Astrocyte (in vitro differentiated cells and primary cell): ENCODE measurements at regions not wholly inside any gene's neighbourhood (a gene's known extent, or its start where the extent isn't known, plus 50 kb on each side); places are given as distances from the start of the nearest gene placed in this dataset.

Experiments used
- DNase-seq: peaks from one replicate; pipeline ENCODE4 v3.0.0-alpha.2; 2010; ENCODE audit warnings: low read depth
- FAIRE-seq: peaks from 2 replicates; lab custom pipeline; 2011; peaks lifted over from hg19 to GRCh38; lab: Jason Lieb, UNC
- H2AFZ ChIP-seq: 2 replicates; pipeline ENCODE4 v1.6.0; 2012; ENCODE audit warnings: low read depth, low read length, inconsistent platforms
- H3K27ac ChIP-seq: 2 replicates; pipeline ENCODE4 v1.5.1; 2011; ENCODE audit warnings: low read depth, low read length, inconsistent platforms
- H3K27me3 ChIP-seq: 2 replicates; pipeline ENCODE4 v1.6.0; 2011; ENCODE audit warnings: low read length, inconsistent platforms; ENCODE audit not compliant: insufficient read depth
- H3K36me3 ChIP-seq: 2 replicates; pipeline ENCODE4 v1.5.1; 2011; ENCODE audit warnings: low read length, inconsistent platforms; ENCODE audit not compliant: insufficient read depth
- H3K4me1 ChIP-seq: 2 replicates; pipeline ENCODE4 v1.5.1; 2011; ENCODE audit warnings: low read length, inconsistent platforms; ENCODE audit not compliant: insufficient read depth
- H3K4me2 ChIP-seq: 2 replicates; pipeline ENCODE4 v1.6.0; 2012; ENCODE audit warnings: low read length, inconsistent platforms
- H3K4me3 ChIP-seq: 2 replicates; pipeline ENCODE4 v1.5.1; 2011; ENCODE audit warnings: low read depth, mild to moderate bottlenecking, low read length, inconsistent platforms; ENCODE audit not compliant: insufficient read depth
- H3K79me2 ChIP-seq: 2 replicates; pipeline ENCODE4 v1.6.0; 2012; ENCODE audit warnings: mild to moderate bottlenecking, low read length, inconsistent platforms; ENCODE audit not compliant: insufficient read depth
- H3K9ac ChIP-seq: 2 replicates; pipeline ENCODE4 v1.6.0; 2012; ENCODE audit warnings: mild to moderate bottlenecking, low read length, inconsistent platforms
- H3K9me3 ChIP-seq: 2 replicates; pipeline ENCODE4 v1.5.1; 2012; ENCODE audit warnings: low read depth, mild to moderate bottlenecking, low read length, inconsistent platforms; ENCODE audit not compliant: insufficient read depth
- H4K20me1 ChIP-seq: 2 replicates; pipeline ENCODE4 v1.6.0; 2012; ENCODE audit warnings: low read length, inconsistent platforms; ENCODE audit not compliant: insufficient read depth
- H3K27ac Mint-ChIP-seq: one replicate; pipeline ENCODE4 v1.8.0; 2021; ENCODE audit warnings: mild to moderate bottlenecking, mixed read lengths; ENCODE audit not compliant: unreplicated experiment
- H3K27me3 Mint-ChIP-seq: one replicate; pipeline ENCODE4 v1.8.0; 2021; ENCODE audit warnings: low read depth, mixed read lengths; ENCODE audit not compliant: unreplicated experiment
- H3K36me3 Mint-ChIP-seq: one replicate; pipeline ENCODE4 v1.8.0; 2021; ENCODE audit warnings: low read depth, mixed read lengths; ENCODE audit not compliant: unreplicated experiment
- H3K4me1 Mint-ChIP-seq: one replicate; pipeline ENCODE4 v1.8.0; 2021; ENCODE audit warnings: low read depth, mixed read lengths; ENCODE audit not compliant: unreplicated experiment
- H3K4me3 Mint-ChIP-seq: one replicate; pipeline ENCODE4 v1.8.0; 2021; ENCODE audit warnings: mild to moderate bottlenecking, moderate library complexity, mixed read lengths; ENCODE audit not compliant: unreplicated experiment
- H3K9me3 Mint-ChIP-seq: one replicate; pipeline ENCODE4 v1.8.0; 2021; ENCODE audit warnings: mild to moderate bottlenecking, mixed read lengths; ENCODE audit not compliant: unreplicated experiment
- EZH2 ChIP-seq: IDR thresholded peaks from 2 replicates; pipeline ENCODE4 v1.6.1; 2012; ENCODE audit warnings: mild to moderate bottlenecking, low read length, inconsistent platforms; ENCODE audit not compliant: insufficient read depth
- TF ChIP-seq, protein P1 (sequence below): IDR thresholded peaks from 2 replicates; pipeline ENCODE4 v1.5.1; 2011; ENCODE audit warnings: low read depth, mild to moderate bottlenecking, inconsistent platforms, low read length, moderate library complexity; ENCODE audit not compliant: insufficient read depth

DNA sequence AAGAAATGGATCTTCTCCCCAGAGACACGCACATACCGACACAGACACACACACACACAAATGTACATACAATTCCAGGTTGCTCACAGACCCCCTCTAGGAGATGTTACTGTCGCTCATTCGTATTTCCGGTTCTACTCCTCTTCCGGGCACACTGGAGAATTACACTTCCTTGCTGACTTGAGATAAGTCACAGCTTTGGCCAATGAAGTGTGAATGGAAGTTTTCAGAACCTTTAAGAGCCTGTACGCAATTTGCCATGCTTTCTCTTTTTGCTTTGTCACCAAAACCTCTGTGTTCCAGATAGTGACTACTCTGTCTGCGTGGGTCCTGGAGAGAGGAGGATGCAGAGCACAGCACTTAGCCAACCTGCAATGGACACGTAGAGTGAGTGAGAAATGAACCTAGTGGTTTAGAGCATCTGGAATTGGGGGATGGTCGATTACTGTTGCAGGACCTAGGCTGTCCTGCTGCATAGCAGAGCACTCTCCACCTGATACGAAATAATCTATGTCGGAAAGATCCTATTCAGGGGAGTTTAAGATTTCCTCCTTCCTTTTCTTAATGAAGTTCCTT is 239.5 kb upstream of the TET2 start:
- Mint-ChIP-seq H3K4me3 (no peak overlapping the region), H3K27me3 (peaks cover 7% of the 10 kb centered on the region), H3K27ac (no peak overlapping the region), H3K9me3 (no peaks in the 10 kb centered on the region), H3K4me1 (no peaks in the 10 kb centered on the region), H3K36me3 (no peaks in the 10 kb centered on the region)
- Histone ChIP-seq H3K9me3 (no peaks in the 10 kb centered on the region), H3K4me3 (no peak overlapping the region), H4K20me1 (no peaks in the 10 kb centered on the region), H3K27ac (no peak overlapping the region), H2AFZ (no peak overlapping the region), H3K27me3 (no peaks in the 10 kb centered on the region), H3K4me1 (no peaks in the 10 kb centered on the region), H3K4me2 (no peak overlapping the region), H3K36me3 (no peaks in the 10 kb centered on the region), H3K79me2 (no peaks in the 10 kb centered on the region), H3K9ac (no peak overlapping the region)
- DNase-seq = no peak
- TF ChIP-seq, protein P1, sequence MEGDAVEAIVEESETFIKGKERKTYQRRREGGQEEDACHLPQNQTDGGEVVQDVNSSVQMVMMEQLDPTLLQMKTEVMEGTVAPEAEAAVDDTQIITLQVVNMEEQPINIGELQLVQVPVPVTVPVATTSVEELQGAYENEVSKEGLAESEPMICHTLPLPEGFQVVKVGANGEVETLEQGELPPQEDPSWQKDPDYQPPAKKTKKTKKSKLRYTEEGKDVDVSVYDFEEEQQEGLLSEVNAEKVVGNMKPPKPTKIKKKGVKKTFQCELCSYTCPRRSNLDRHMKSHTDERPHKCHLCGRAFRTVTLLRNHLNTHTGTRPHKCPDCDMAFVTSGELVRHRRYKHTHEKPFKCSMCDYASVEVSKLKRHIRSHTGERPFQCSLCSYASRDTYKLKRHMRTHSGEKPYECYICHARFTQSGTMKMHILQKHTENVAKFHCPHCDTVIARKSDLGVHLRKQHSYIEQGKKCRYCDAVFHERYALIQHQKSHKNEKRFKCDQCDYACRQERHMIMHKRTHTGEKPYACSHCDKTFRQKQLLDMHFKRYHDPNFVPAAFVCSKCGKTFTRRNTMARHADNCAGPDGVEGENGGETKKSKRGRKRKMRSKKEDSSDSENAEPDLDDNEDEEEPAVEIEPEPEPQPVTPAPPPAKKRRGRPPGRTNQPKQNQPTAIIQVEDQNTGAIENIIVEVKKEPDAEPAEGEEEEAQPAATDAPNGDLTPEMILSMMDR = no peak
- no peak for TF ChIP-seq EZH2
- no peak for FAIRE-seq

DNA sequence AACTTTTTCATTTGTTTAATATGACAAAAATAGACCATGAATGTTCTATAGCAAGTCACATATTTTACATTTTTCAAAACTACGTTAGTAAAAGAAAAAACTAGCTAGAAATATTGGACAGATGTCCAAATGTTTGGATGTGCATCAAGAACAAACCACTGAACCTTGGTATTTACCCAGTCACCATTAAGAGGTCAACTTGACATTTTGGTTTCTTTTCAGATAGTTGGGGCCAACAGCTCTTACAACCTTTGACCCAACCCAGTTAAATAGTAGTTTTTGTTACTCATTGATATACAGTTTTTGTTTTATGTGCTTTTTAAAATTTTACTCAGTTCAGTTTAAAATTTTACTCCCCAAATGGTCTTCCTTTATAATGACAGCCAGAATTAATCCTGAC is 238.7 kb upstream of the TET2 start:
- no peak overlapping the region for H3K27ac ChIP-seq
- peaks cover 7% of the 10 kb centered on the region for H3K27me3 Mint-ChIP-seq

DNA sequence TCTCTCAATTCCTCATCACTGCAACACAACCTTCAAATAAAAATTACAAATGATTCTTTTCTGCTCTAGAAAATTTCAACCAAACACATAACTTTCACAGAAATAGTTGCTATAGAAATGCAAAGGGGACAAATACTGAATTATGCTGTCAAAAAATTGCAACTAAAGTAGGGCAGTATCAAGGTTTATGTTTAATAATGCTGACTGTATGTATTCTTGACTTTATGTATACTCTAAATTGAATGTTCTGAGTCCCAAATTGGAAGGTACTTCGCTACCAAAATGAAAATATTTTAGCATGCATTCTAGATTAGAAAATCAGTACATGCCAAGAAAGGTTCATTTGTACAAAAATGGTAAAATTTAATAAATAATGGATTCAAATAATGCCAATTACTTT is 237.3 kb upstream of the TET2 start:
- DNase-seq = no peak
- H3K36me3 Mint-ChIP-seq = no peaks in the 10 kb centered on the region
- Histone ChIP-seq H3K27me3 (no peaks in the 10 kb centered on the region), H4K20me1 (no peaks in the 10 kb centered on the region), H3K79me2 (no peaks in the 10 kb centered on the region), H3K4me1 (no peaks in the 10 kb centered on the region), H3K9me3 (no peaks in the 10 kb centered on the region), H3K27ac (no peak overlapping the region), H2AFZ (no peak overlapping the region), H3K36me3 (no peaks in the 10 kb centered on the region), H3K9ac (no peak overlapping the region), H3K4me3 (no peak overlapping the region), H3K4me2 (no peak overlapping the region)
- H3K27me3 Mint-ChIP-seq = peaks cover 7% of the 10 kb centered on the region
- no peak for TF ChIP-seq EZH2
- TF ChIP-seq, protein P1 = no peak
- no peaks in the 10 kb centered on the region for H3K4me1 Mint-ChIP-seq
- peaks cover 1% of the 10 kb centered on the region for H3K9me3 Mint-ChIP-seq
- no peak for FAIRE-seq
- no peak overlapping the region for H3K4me3 Mint-ChIP-seq
- no peak overlapping the region for H3K27ac Mint-ChIP-seq

More for the DNA sequence above, 238.7 kb upstream of the TET2 start:
- no peak for FAIRE-seq
- Mint-ChIP-seq H3K36me3 (no peaks in the 10 kb centered on the region), H3K27ac (no peak overlapping the region), H3K9me3 (no peaks in the 10 kb centered on the region), H3K4me3 (no peak overlapping the region), H3K4me1 (no peaks in the 10 kb centered on the region)
- Histone ChIP-seq H3K4me2 (no peak overlapping the region), H3K4me1 (no peaks in the 10 kb centered on the region), H2AFZ (no peak overlapping the region), H3K36me3 (no peaks in the 10 kb centered on the region), H3K27me3 (no peaks in the 10 kb centered on the region), H3K9me3 (no peaks in the 10 kb centered on the region), H3K9ac (no peak overlapping the region), H3K79me2 (no peaks in the 10 kb centered on the region), H3K4me3 (no peak overlapping the region), H4K20me1 (no peaks in the 10 kb centered on the region)
- DNase-seq = no peak
- TF ChIP-seq EZH2 = no peak
- TF ChIP-seq, protein P1 = no peak
